Subcutaneous abdominal adipose tissue (tissue), 5 donors: ENCODE measurements at regions not wholly inside any gene's neighbourhood (a gene's known extent, or its start where the extent isn't known, plus 50 kb on each side); places are given as distances from the start of the nearest gene placed in this dataset.

Experiments
- H3K27ac ChIP-seq: one replicate; pipeline ENCODE4 v1.7.0; 2013; ENCODE audit warnings: low read depth, mild to moderate bottlenecking, inconsistent platforms, low read length, moderate library complexity
- H3K27me3 ChIP-seq, 5 donors: one replicate each; pipeline ENCODE4 v1.7.0; 2013; ENCODE audit warnings: low read length in 5 of 5, inconsistent platforms in 1 of 5; ENCODE audit not compliant: control insufficient read depth in 5 of 5, insufficient read depth in 4 of 5
- H3K36me3 ChIP-seq, 5 donors: one replicate each; pipeline ENCODE4 v1.7.0; 2013; ENCODE audit warnings: low read length in 5 of 5; ENCODE audit not compliant: control insufficient read depth in 5 of 5, insufficient read depth in 5 of 5
- H3K4me1 ChIP-seq, 5 donors: one replicate each; pipeline ENCODE4 v1.7.0; 2013; ENCODE audit warnings: low read length in 5 of 5, mild to moderate bottlenecking in 3 of 5, moderate library complexity in 1 of 5; ENCODE audit not compliant: control insufficient read depth in 5 of 5, insufficient read depth in 5 of 5
- H3K4me3 ChIP-seq, 5 donors: one replicate each; pipeline ENCODE4 v1.7.0; 2013; ENCODE audit warnings: low read length in 5 of 5, low read depth in 1 of 5
- H3K9ac ChIP-seq, 5 donors: one replicate each; pipeline ENCODE4 v1.7.0; 2013; ENCODE audit warnings: low read length in 5 of 5, mild to moderate bottlenecking in 4 of 5, moderate library complexity in 3 of 5
- H3K9me3 ChIP-seq, 5 donors: one replicate each; pipeline ENCODE4 v1.7.0; 2013; ENCODE audit warnings: low read length in 5 of 5; ENCODE audit not compliant: control insufficient read depth in 5 of 5
- donor health status: healthy.
- donor health status: healthy.
- donor health status: healthy.
- donor health status: healthy.
- donor health status: healthy.

DNA sequence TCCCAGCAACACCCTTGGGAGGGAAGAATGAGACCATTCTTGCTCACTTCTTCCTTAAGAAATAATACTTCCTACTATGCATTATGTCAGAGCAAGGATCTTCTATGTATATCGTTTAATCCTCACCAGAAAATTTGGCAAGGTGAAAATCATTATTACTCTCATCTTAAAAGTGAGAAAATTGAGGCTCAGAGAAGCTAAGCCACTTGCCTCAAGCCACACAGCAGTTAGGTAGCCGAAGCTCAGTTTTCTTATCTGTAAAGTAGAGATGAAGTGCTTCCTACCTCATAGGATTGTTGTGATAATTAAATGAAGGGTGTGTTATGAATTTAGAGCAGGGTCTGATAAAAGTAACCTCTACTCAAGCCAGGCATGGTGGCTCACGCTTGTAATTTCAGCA is 368.9 kb upstream of the ASIC2 start:
- no peaks in the 10 kb centered on the region for H3K36me3 ChIP-seq
- peaks cover 0 to 5% (median 2%) of the 10 kb centered on the region in 5 donors for H3K27me3 ChIP-seq
- H3K9ac ChIP-seq: no peak overlapping the region
- H3K9me3 ChIP-seq: no peaks in the 10 kb centered on the region
- no peak overlapping the region for H3K27ac ChIP-seq
- no peaks in the 10 kb centered on the region for H3K4me1 ChIP-seq
- no peak overlapping the region for H3K4me3 ChIP-seq

GRCh38 chr17:33664116-33664840 is 371.2 kb upstream of the ASIC2 start:
- Histone ChIP-seq H3K4me3 (no peak overlapping the region), H3K36me3 (no peaks in the 10 kb centered on the region), H3K27me3 (peaks cover 0 to 5% (median 0%) of the 10 kb centered on the region in 5 donors), H3K9me3 (no peaks in the 10 kb centered on the region), H3K27ac (no peak overlapping the region), H3K9ac (no peak overlapping the region), H3K4me1 (peaks cover 0 to 8% (median 3%) of the 10 kb centered on the region in 5 donors)

- no peak overlapping the region for H3K4me3 ChIP-seq
- H3K9me3 ChIP-seq: no peaks in the 10 kb centered on the region
- H3K4me1 ChIP-seq: peaks cover 0 to 8% (median 3%) of the 10 kb centered on the region in 5 donors
- H3K27ac ChIP-seq: no peak overlapping the region
- no peaks in the 10 kb centered on the region for H3K36me3 ChIP-seq
- H3K9ac ChIP-seq: no peak overlapping the region
- peaks cover 0 to 8% (median 0%) of the 10 kb centered on the region in 5 donors for H3K27me3 ChIP-seq
These were observed 374.0 kb upstream of the ASIC2 start for GRCh38 chr17:33667052-33667509.

DNA sequence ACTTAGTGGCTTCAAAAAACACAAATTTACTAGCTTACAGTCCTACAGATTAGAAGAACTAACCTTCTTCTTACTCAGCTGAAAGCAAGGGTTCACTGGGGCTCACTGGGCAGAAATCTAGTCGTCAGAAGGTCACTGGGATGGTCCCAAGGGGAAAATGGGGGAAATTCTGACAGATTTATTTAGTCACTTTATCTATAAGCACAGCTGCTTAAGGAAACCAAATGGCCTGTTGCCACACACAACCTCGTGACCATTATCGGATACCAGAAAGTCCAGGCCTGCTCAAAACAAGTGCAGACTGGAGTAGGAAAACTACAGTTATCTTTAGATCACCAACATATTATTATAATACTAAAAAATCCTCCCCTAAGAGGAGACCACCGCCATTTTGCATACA is 374.6 kb upstream of the ASIC2 start:
- H3K9ac ChIP-seq: no peak overlapping the region
- H3K27me3 ChIP-seq: peaks cover 0 to 8% (median 0%) of the 10 kb centered on the region in 5 donors
- peaks cover 0 to 8% (median 3%) of the 10 kb centered on the region in 5 donors for H3K4me1 ChIP-seq
- no peak overlapping the region for H3K4me3 ChIP-seq
- H3K36me3 ChIP-seq: no peaks in the 10 kb centered on the region
- H3K9me3 ChIP-seq: no peaks in the 10 kb centered on the region
- H3K27ac ChIP-seq: no peak overlapping the region

DNA sequence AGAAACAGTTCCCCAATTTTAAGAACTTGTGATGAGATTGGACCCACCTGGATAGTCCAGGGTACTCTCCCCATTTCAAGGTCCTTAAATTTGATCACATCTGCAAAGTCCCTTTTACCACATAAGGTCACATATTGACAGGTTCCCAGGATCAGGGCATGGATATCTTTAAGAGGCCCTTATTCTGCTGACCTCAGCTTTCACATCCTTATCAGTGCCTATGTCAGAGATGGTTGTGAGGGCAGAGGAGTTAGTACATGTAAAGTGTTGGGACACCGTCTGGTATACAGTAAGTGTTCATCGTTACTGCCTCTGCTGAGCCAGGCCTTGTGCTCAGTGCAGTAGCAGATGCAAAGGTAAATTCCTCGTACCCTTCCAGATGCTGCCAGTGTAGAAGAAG is 375.4 kb upstream of the ASIC2 start:
- Histone ChIP-seq H3K36me3 (no peaks in the 10 kb centered on the region), H3K9ac (no peak overlapping the region), H3K4me1 (peaks cover 0 to 8% (median 3%) of the 10 kb centered on the region in 5 donors), H3K9me3 (no peaks in the 10 kb centered on the region), H3K27ac (no peak overlapping the region), H3K4me3 (no peak overlapping the region), H3K27me3 (peaks cover 0 to 8% (median 0%) of the 10 kb centered on the region in 5 donors)

- no peaks in the 10 kb centered on the region for H3K36me3 ChIP-seq
- H3K9ac ChIP-seq: no peak overlapping the region
- H3K4me3 ChIP-seq: no peak overlapping the region
- H3K27me3 ChIP-seq: peaks cover 0 to 3% (median 0%) of the 10 kb centered on the region in 5 donors
- H3K4me1 ChIP-seq: peaks cover 0 to 8% (median 3%) of the 10 kb centered on the region in 5 donors
- H3K9me3 ChIP-seq: no peaks in the 10 kb centered on the region
- H3K27ac ChIP-seq: no peak overlapping the region
These were observed 378.4 kb upstream of the ASIC2 start for GRCh38 chr17:33671491-33671890.

DNA sequence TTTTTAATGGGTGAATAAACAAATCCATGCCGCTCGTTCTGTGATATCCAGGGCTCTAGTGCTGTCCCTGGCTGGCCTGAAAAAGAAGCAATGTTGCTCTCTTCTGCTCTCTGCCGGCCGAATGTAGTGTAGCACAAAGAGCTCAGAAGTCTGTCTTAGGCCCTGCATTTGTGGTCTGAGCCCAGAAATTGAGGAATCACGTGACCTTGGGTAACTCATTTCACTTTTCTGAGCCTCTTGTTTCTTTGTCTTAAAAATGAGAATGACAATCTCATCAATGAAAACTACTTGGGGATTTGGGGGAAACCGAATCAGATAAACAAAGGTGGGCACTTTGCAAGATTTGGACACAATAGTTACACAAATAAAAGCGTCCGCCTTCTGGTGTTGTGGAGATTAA is 381.6 kb upstream of the ASIC2 start:
- Histone ChIP-seq H3K4me1 (peaks cover 0 to 2% (median 0%) of the 10 kb centered on the region in 5 donors), H3K9me3 (no peaks in the 10 kb centered on the region), H3K27ac (no peak overlapping the region), H3K27me3 (peaks cover 0 to 3% (median 0%) of the 10 kb centered on the region in 5 donors), H3K4me3 (no peak overlapping the region), H3K9ac (no peak overlapping the region), H3K36me3 (no peaks in the 10 kb centered on the region)

DNA sequence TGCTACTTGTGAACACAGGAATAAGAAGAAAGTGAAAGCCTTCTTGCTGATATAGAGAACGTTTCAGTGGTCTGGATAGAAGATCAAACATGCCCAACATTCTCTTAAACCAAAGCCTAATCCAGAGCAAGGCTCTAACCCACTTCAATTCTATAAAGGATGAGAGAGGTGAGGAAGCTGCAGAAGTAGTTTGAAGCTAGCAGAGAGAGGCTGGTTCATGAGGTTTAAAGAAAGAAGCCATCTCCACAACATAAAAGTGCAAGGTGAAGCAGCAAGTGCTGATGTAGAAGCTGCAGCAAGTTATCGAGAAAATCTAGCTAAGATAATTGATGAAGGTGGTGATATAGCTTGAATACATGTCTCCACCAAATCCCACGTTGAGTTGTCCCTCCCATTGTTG is 383.3 kb upstream of the ASIC2 start:
- no peak overlapping the region for H3K9ac ChIP-seq
- H3K9me3 ChIP-seq: no peaks in the 10 kb centered on the region
- H3K27ac ChIP-seq: no peak overlapping the region
- H3K4me1 ChIP-seq: peaks cover 0 to 14% (median 0%) of the 10 kb centered on the region in 5 donors
- H3K4me3 ChIP-seq: no peak overlapping the region
- H3K27me3 ChIP-seq: peaks cover 0 to 2% (median 0%) of the 10 kb centered on the region in 5 donors
- H3K36me3 ChIP-seq: no peaks in the 10 kb centered on the region

GRCh38 chr17:33679595-33679994 is 386.5 kb upstream of the ASIC2 start:
- Histone ChIP-seq H3K4me3 (no peak overlapping the region), H3K36me3 (no peaks in the 10 kb centered on the region), H3K27ac (no peak overlapping the region), H3K27me3 (no peaks in the 10 kb centered on the region), H3K9ac (no peak overlapping the region), H3K9me3 (no peaks in the 10 kb centered on the region), H3K4me1 (peaks cover 0 to 15% (median 5%) of the 10 kb centered on the region in 5 donors)

- H3K27me3 ChIP-seq: no peaks in the 10 kb centered on the region
- H3K4me3 ChIP-seq: no peak overlapping the region
- H3K9ac ChIP-seq: no peak overlapping the region
- no peaks in the 10 kb centered on the region for H3K9me3 ChIP-seq
- H3K4me1 ChIP-seq: peaks cover 0 to 15% (median 5%) of the 10 kb centered on the region in 5 donors
- H3K27ac ChIP-seq: no peak overlapping the region
- no peaks in the 10 kb centered on the region for H3K36me3 ChIP-seq
These were observed 387.4 kb upstream of the ASIC2 start for GRCh38 chr17:33680472-33680871.
